ENCODE measurements at regions not wholly inside any gene's neighbourhood (a gene's known extent, or its start where the extent isn't known, plus 50 kb on each side); places are given as distances from the start of the nearest gene placed in this dataset.

DNA sequence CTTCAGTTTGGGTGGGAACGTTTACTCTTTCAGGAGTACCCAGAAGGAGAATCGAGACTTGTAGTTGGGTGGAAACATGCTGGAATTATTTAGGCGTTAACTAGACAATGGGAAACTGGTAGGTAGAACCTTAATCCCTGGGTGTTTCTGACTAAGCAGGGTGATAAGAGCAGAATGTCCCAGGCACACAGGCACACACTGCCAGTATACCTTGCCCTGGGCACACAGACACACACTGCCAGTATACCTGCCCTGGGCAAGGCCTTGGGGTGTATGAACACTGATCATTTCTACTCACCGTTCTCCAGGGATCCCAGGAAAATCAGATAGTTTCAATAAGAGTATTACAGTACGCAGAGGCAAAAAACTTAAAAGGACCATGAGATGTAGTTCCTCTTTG lies 115.5 kb downstream of the SNAPC1 start:
- TF ChIP-seq, protein P1, sequence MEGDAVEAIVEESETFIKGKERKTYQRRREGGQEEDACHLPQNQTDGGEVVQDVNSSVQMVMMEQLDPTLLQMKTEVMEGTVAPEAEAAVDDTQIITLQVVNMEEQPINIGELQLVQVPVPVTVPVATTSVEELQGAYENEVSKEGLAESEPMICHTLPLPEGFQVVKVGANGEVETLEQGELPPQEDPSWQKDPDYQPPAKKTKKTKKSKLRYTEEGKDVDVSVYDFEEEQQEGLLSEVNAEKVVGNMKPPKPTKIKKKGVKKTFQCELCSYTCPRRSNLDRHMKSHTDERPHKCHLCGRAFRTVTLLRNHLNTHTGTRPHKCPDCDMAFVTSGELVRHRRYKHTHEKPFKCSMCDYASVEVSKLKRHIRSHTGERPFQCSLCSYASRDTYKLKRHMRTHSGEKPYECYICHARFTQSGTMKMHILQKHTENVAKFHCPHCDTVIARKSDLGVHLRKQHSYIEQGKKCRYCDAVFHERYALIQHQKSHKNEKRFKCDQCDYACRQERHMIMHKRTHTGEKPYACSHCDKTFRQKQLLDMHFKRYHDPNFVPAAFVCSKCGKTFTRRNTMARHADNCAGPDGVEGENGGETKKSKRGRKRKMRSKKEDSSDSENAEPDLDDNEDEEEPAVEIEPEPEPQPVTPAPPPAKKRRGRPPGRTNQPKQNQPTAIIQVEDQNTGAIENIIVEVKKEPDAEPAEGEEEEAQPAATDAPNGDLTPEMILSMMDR (IDR thresholded peaks at IDR 0.05), result no peak
- TF ChIP-seq EZH2 (IDR thresholded peaks at IDR 0.05), result no peak

Measured in neural progenitor cell (in vitro differentiated cells).